ENCODE measurements at regions not wholly inside any gene's neighbourhood (a gene's known extent, or its start where the extent isn't known, plus 50 kb on each side); places are given as distances from the start of the nearest gene placed in this dataset.

DNA sequence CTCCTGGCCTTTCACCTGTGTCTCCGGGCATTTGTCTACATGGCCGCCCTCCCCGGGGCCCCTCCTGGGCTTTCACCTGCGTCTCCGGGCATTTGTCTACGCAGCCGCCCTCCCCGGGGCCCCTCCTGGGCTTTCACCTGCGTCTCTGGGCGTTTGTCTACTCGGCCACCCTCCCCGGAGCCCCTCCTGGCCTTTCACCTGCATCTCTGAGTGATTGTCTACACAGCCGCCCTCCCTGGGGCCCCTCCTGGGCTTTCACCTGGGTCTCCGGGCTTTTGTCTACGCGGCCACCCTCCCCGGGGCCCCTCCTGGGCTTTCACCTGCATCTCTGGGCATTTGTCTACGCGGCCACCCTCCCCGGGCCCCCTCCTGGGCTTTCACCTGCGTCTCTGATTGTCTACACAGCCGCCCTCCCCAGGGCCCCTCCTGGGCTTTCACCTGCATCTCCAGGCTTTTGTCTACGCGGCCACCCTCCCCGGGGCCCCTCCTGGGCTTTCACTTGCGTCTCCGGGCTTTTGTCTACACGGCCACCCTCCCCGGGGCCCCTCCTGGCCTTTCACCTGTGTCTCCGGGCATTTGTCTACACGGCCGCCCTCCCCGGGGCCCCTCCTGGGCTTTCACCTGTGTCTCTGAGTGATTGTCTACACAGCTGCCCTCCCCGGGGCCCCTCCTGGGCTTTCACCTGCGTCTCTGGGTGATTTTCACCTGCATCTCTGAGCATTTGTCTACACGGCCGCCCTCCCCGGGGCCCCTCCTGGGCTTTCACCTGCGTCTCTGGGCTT is 68.0 kb upstream of the GALNT9 start:
- intact Hi-C loops (cut with DNase I), result no loop called here
- DNase-seq, result peak in 4 of 10 donors; percentile 16 to 77 (median 66)

DNA sequence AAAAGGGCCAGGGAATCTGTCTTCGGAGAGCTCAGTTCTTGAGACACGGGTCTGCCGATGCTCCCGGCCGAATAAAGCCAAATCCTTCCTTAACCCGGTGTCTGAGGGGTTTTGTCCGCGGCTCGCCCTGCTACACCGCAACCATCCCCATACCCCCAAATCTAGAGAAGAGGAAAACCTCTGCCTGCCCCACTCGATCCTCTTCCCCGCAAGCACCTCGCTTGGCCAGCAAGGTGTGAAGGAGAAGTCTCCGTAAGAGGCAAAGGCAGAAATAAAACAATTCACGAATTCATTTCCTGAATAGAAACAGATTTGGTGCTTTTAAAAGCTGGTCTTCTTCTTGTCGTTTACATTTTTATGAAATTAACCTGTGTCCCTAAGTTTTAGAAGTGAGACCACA is 67.3 kb upstream of the GALNT9 start:
- peak in 1 of 10 donors; percentile 3 for DNase-seq
- intact Hi-C loops (cut with DNase I), result no loop called here

DNA sequence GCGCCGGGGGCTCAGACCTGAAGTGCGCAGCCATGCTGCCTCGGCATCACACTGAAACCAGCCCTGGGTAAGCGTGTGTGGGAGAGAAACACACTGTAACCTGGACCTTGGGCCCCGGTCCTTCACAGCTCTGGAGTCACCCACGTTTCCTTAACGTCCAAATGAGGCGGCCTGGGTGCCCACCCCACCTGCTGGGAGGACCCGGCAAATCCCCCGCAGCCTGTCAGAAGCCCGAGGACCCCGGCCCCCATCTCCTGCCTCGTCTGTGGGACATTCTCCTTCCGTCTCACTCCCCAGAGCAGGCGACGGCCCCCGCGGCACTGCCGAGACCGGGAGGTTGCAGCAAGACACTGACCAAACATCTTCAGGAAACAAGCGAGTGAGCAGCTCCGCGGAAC is 66.5 kb upstream of the GALNT9 start:
- intact Hi-C loops (cut with DNase I), result no loop called here
- peak in 5 of 10 donors; percentile 5 to 76 (median 69) for DNase-seq

DNA sequence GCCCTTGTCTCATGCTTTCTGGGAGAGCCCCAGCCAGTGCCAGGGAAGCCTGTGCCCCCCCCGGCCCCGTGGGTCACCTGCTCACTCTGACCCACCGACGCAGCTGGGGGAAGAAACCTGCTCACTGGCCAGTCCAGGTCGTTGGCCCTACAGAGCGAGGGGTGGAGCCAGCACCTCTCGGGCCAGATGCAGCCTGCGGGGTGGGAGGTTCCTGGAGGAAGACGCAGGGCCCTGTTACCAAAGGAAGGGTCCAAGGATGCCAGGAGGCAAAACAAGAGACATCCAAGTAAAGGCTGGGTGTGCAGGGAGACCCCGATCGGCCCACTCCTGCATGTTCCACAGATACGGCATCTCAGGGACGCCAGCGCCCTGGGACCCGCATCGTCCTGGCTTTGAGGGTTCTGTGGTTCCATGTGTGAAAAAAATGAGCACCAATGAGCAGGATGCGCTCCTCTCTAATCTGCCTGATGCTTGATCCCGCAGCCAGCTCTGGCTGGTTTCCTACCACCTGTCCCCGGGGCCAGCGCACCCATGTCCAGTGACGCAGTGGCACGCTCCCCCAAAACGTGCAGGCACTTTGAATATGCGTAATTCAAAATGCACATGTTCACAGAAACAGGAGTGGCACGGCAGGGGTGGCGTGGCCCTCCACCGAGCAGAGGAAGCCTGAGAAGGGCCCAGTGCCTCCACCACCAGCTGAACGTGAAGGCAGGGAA is 66.0 kb upstream of the GALNT9 start:
- DNase-seq, result peak in 4 of 10 donors; percentile 7 to 69 (median 32)

DNA sequence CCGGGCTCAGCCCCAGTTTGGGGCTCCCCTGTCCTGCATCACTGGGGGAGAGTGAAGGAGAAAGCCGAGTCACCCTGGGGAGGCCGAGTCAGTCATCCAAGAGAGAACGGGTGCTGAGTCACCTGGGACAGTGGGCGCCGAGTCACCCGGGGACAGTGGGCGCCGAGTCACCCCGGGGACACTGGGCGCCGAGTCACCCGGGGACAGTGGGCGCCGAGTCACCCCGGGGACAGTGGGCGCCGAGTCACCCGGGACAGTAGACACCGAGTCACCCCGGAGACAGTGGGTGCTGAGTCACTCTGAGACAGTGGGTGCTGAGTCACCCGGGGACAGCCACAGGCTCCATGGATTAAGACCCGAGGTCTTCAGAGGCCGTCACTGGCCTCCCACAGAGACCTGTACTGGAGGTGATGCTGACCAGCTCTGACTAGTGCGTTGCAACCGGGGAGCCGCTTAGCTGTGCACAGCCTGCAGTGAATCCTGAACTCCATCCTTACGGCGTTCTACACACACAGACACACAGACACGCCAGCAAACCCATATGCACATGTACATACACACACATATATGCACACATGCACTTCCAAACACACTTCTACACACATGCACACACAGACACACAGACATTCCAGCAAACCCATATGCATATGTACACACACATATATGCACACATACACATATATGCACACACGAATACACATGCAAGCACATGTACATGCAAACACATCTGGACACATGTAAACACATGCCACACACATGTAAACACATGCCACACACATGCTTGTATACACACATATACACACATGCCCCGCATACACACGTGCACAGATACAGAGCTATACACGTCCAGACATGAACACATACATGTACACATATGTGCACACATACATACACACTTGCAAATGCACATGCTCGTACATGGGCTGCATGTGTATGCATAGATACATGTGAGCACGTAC is 64.9 kb upstream of the GALNT9 start:
- DNase-seq, result peak in 4 of 10 donors; percentile 6 to 59 (median 34)
- intact Hi-C loops (cut with DNase I), result no loop called here

More for the DNA sequence above, 66.0 kb upstream of the GALNT9 start:
- intact Hi-C loops (cut with DNase I), result no loop called here

DNA sequence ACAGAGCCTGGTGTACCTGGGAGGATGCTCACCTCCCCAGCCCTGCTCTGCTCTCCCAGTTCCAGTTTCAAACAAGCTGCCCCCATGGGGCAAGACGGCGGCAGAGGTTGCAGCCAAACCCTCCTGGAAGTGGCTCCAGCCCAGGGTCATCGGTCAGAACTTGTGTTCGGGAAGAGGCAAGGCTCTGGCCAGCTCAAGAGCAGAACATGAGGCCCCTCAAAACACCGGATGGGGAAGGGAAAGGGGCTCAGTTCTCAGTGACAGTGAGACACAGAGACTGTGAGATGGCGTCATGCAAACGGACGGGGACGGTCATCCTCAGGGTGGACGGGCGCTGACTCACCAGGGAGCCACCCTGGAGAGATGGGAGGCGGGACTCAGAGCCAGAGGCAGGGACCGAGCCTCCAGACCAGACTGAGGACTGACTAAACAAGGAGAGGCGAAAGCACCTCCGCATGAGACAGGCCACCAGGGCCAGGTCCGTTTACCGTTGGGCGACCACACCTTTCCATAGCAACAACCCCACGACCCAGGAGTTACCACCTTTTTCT is 63.9 kb upstream of the GALNT9 start:
- intact Hi-C loops (cut with DNase I), result no loop called here
- DNase-seq, result peak in 5 of 10 donors; percentile 4 to 65 (median 53)

DNA sequence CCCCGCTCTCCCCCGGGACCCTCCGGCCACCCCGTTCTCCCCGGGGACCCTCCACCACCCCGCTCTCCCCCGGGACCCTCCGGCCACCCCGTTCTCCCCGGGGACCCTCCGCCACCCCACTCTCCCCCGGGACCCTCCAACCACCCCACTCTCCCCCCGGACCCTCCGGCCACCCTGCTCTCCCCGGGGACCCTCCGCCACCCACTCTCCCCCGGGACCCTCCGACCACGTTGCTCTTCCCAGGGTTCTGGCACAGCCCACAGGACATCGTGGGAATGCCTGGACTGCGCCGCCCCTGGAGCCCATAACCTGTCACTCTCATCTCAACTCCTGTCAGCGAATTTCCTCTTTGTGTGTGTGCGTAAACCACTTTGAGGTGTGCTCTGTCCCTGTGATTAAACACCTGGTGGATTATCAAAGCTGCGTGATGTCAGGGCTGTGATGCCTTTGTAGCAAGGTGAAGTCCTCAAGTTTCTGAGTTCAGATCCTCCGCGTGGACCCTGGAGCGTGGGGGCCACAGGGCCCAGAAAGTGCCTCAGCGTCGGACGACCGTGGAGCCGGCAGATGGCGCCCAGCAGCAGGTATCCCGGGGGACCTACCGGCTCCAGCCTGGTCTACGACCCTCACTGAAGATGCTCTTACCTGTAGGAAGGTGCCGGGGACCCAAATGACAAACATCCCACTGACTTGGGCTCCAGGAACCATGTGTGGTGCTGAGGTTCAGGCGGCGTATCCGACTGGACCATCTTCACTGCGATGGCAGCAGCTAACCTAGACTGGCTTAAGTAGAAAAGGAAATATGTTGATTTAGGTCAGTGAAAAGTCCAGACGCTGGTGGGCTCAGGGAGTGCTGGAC is 63.2 kb upstream of the GALNT9 start:
- intact Hi-C loops (cut with DNase I), result no loop called here

DNA sequence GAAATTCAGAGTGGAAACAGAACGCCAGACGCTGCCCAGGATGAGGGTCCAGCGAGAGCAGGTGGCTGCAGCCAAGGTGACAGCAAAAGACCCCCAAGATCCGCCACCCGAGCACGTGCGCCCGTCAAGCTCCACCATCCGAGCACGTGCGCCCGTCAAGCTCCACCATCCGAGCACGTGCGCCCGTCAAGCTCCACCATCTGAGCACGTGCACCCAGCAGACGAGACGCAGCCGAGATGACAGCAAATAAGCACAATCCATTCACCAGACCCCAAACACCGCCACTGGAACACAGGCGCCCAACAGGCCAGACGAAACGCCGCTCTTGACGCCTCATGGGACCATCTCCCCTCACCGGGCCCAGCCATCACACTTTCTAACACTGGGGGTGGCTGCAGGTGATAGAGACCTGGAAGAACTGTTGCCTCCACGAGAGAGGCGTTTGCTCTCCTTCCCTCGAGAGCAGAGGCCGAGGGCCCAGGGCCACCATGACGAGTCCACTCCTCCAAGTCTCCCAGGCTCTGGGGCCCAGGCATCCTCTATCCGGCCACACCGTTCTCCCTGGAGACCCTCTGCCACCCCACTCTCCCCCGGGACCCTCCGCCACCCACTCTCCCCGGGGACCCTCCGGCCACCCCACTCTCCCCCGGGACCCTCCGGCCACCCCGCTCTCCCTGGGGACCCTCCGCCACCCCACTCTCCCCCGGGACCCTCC is 62.1 kb upstream of the GALNT9 start:
- peak in 4 of 10 donors; percentile 1 to 80 (median 37) for DNase-seq
- intact Hi-C loops (cut with DNase I), result no loop called here

More for the DNA sequence above, 63.2 kb upstream of the GALNT9 start:
- peak in 3 of 10 donors; percentile 6 to 56 (median 52) for DNase-seq

DNA sequence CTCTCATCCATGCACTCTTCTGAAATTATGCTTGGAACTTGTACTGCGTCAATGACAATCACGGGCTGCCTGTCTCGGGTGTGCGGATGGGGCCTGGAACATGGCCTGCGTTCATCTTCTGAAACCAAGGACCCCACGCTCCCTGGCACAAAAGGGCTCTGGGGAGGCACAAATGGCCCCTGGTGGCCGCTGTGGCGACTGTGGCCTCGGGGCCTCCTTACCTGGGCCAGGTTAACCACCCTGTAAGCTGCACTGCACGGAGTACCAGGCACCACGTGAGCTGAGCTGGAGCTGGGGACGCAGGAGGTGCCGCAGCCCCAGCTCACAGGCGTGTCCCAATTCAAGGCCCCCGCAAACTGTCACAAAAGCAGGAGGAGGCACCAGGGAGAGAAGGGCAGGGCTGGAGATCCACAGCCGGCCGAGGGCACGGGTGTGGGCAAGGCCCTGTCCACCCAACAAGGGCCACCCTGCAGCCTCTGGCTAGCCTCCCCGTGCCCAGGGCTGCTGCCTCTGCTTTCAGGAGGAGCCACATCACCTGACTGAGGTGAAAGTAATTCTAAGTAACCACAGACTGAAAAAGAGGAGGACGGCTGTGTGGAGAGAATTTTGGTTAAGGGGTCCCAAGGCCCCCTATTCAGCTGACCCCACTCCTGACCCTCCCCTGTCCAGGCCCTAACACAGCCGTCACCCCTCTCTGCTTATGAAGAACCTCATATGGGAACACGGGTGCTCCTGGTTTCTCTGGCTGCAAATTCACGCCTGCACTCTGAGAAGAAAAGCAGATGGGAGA is 61.1 kb upstream of the GALNT9 start:
- peak in 3 of 10 donors; percentile 9 to 77 (median 62) for DNase-seq
- intact Hi-C loops (cut with DNase I), result no loop called here

DNA sequence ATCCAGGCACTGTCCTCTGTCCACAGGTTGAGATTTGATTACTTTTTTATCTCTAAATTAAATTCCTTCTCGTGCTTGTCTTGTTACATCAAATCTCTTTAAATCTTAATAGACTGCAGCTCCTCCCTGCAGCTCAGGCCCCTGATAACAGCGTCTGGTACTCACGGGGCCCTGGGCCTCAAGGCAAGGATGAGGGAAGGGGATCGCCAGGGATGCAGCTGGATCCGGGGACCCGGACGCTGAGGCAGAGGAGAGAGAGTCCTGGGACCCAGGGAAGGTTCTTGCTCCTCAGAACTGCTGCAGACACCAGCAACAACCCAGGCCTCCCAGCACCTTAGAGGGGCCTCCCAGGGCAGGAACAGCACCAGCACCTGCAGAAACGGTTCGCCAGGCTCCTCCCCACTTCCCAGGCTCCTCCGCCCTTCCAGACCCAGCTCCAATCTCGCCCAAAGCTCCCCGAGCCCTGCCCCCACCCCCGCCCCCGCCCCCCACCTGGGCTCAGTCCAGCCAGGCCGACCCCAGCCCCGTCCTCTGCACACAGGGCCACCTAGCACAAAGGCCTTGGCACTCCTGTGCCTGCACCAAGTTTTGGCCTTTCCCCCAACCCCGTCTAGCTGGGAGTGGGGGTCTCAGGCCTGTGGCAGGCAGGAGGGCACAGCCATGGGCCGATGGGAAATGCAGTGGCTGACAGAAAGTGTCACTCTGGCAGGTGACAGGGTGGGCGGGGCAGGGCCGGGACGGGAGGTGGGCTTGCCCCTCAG is 60.3 kb upstream of the GALNT9 start:
- intact Hi-C loops (cut with DNase I), result no loop called here
- DNase-seq, result peak in 3 of 10 donors; percentile 1 to 47 (median 36)

DNA sequence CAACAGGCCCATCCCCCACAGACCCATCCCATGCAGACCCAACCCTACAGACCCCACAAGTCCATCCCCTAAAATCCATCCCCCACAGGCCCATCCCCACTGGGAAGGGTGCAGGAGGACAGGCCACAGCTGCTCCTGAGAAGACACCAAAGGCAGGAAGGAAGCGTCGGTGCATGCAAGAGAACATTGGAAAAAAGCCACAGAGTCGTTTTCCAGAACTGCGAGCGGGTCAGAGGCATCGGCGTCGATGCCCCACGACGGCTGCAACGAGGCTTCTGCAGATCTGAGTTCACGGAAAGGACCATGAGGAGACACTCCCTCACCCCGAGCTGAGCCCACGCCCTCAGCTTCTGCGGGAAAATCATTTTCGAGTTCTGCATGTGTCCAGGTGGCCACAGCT is 59.6 kb upstream of the GALNT9 start:
- intact Hi-C loops (cut with DNase I), result no loop called here
- peak in 2 of 10 donors; percentile 38 to 62 for DNase-seq

DNA sequence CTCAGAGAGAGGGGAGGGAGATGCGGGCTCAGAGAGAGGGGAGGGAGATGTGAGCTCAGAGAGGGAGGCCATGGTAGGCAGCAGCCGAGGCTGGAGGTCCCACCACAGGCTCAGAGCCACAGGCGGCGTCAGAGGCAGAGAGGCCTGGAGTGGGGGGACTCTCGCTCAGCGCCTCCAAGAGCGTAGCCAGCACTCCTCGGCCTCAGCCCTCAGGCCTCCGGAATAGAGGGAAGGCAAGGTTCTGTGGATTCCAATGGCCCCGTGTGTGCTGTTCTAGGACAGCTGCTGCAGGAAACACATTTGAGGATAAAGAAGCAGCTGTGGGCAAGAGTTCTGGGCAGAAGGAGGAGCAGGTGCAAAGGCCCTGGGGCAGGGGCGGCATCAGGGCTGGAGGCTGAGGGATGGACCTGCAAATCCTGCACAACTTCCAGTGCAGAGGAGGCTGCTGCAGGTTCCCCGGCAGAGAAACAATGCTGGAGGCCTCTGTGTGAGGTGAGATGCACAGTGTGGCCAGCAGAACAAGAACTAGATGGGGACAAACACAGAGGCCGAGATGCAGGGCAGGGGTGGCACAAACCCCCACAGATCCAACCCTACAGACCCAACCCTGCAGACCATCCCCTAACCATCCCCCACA is 59.1 kb upstream of the GALNT9 start:
- peak in 3 of 10 donors; percentile 4 to 57 (median 52) for DNase-seq
- intact Hi-C loops (cut with DNase I), result no loop called here

DNA sequence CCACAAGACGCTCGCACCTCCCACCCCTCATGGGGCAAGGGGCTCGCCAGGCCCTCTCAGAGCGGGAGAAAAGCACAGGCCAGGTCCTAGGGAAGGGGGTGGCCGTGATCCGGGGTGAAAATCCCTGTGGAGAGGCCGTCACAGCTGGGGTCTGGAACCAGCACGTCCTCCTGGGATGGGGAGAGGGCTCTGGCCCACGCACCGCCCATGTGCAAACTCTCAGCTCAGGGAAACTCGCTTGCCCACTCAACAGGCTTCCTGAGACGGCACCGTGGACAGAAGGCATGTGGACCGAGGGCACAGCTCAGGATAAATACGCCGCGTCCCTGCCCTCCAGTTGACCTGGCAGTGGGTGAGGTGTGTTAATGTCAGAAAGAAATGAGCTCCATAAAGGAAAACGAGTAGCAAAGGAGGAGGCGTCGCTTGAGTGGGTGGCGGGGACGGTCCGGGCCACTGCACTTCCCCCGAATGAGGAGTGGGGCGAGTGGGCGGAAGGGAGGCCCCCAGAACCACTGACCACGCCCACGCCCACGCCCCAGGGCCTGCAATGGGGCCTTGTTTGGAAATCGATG is 57.6 kb upstream of the GALNT9 start:
- peak in 4 of 10 donors; percentile 7 to 80 (median 68) for DNase-seq
- intact Hi-C loops (cut with DNase I), result no loop called here

DNA sequence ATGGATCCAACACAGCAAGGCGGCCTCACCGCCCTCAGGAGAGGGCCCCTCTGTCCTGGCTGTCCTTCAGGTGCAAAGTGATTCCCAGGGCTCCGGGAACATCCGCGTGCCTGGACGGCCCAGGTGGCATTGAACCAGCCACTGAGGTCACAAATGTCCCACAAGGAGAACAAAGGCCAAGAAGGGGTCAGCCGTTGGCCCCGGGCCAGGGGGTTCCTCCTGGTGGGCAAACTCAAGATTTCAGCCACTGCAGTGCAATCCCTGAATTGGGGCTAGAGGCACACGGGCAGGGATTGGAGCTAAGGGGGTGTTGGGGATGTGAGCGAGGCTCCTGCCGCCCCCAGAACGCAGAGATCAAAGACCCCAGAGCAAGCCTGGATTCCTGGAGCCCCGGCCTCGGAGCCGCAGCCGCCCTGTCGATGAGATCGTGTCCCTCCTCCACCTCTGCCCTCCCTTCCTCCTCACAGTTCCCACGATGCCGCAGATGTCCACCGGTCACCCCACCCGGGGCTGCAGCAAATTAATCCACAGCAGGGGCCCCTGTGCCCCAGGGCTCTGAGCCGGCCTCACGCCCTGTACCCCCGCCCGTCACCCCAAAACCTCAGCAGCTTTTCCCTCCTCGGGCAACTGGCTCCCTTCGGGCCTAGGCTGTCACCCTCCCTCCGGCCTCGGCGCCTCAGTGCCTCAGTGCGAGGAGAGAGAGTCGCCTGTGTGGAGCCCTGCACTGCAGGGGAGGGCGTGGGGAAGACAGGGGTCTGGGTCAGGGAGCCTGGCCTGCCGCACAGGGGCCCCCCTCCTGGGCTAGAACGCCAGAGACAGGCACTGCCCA is 56.7 kb upstream of the GALNT9 start:
- DNase-seq, result peak in 5 of 10 donors; percentile 7 to 76 (median 62)
- intact Hi-C loops (cut with DNase I), result no loop called here

Data from posterior cingulate gyrus (tissue), 11 donors.